CD4-positive, alpha-beta memory T cell (primary cell): ENCODE measurements at regions not wholly inside any gene's neighbourhood (a gene's known extent, or its start where the extent isn't known, plus 50 kb on each side); places are given as distances from the start of the nearest gene placed in this dataset.

Experiments used
- CTCF ChIA-PET: fragments of 350-600 bp; sonication (Branson Sonifier 250); formaldehyde crosslinking; loops from one replicate; lab custom pipeline; 2021; ENCODE audit warnings: inconsistent platforms; ENCODE audit not compliant: partially characterized antibody; lab: Charles Lee
- POLR2A ChIA-PET: fragments of 350-600 bp; sonication (Branson Sonifier 250); formaldehyde crosslinking; loops from one replicate; lab custom pipeline; 2021; ENCODE audit not compliant: partially characterized antibody; lab: Charles Lee
- DNase-seq, 5 donors: peaks; one replicate each; pipeline versions ENCODE4 v3.0.0 to v3.0.0-alpha.2; 2020 to 2022; ENCODE audit warnings: mixed read lengths in 1 of 5
- H3K27ac ChIP-seq: one replicate; pipeline ENCODE4 v1.7.0; 2013; ENCODE audit warnings: low read depth, low read length
- H3K27me3 ChIP-seq: 2 replicates; pipeline ENCODE4 v1.7.0; 2013; ENCODE audit warnings: mild to moderate bottlenecking, low read length, moderate library complexity; ENCODE audit not compliant: insufficient read depth
- H3K36me3 ChIP-seq: 2 replicates; pipeline ENCODE4 v1.7.0; 2013; ENCODE audit warnings: mild to moderate bottlenecking, low read length, moderate library complexity; ENCODE audit not compliant: insufficient read depth
- H3K4me1 ChIP-seq: 2 replicates; pipeline ENCODE4 v1.7.0; 2013; ENCODE audit warnings: mild to moderate bottlenecking, low read length, moderate library complexity; ENCODE audit not compliant: insufficient read depth
- H3K4me3 ChIP-seq, 2 donors: one replicate each; pipeline ENCODE4 v1.7.0; 2013; ENCODE audit warnings: low read length in 2 of 2, mild to moderate bottlenecking in 1 of 2
- H3K9me3 ChIP-seq, 2 donors: one replicate each; pipeline ENCODE4 v1.7.0; 2013; ENCODE audit warnings: low read length in 2 of 2, control low read depth in 1 of 2; ENCODE audit not compliant: control insufficient read depth in 1 of 2
- H3K27ac Mint-ChIP-seq, 7 donors: one replicate each; pipeline ENCODE4 v1.8.0; 2020 to 2021; ENCODE audit warnings: mixed read lengths in 7 of 7, mild to moderate bottlenecking in 6 of 7, inconsistent platforms in 3 of 7, moderate library complexity in 3 of 7
- H3K27me3 Mint-ChIP-seq, 2 donors: one replicate each; pipeline ENCODE4 v1.8.0; 2020 to 2021; ENCODE audit warnings: mixed read lengths in 2 of 2
- H3K36me3 Mint-ChIP-seq, 2 donors: one replicate each; pipeline ENCODE4 v1.8.0; 2020 to 2021; ENCODE audit warnings: mixed read lengths in 2 of 2, inconsistent platforms in 1 of 2, mild to moderate bottlenecking in 1 of 2
- H3K4me1 Mint-ChIP-seq, 4 donors: one replicate each; pipeline ENCODE4 v1.8.0; 2020 to 2021; ENCODE audit warnings: mixed read lengths in 4 of 4, mild to moderate bottlenecking in 1 of 4
- H3K4me3 Mint-ChIP-seq, 8 donors: one replicate each; pipeline ENCODE4 v1.8.0; 2020 to 2021; ENCODE audit warnings: mixed read lengths in 8 of 8, mild to moderate bottlenecking in 7 of 8, moderate library complexity in 6 of 8, inconsistent platforms in 3 of 8
- H3K9me3 Mint-ChIP-seq, 8 donors: one replicate each; pipeline ENCODE4 v1.8.0; 2020 to 2021; ENCODE audit warnings: mixed read lengths in 8 of 8, mild to moderate bottlenecking in 5 of 8, inconsistent platforms in 3 of 8, moderate library complexity in 1 of 8
- intact Hi-C: fragments of 100-400 bp; cut with micrococcal nuclease; formaldehyde crosslinking; loops from one replicate; pipeline ENCODE4 v1.15.1; 2023

DNA sequence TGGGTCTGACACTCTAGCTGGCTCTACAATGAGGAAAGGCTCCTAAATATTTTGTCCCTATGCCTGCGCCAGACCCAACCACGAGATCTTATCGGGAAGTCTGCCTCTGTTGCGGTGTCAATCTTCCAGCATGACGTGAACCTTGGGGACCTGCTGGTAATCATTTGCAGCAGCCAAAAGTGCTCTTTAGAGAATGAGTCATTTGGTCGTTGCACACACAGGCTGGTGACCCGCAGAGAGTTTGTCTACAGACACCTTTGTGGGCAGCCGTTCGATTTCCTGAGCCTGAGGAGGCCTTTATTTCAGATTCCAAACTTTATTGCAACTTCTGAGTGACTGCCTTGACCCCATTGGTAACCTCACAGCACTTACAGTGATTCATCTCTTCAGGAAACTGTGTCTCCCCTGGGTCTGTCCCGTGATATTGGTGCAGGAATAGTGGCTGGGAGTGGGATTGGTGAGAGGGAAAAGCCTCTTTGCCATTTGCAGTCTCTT lies 326.1 kb downstream of the NSG2 start:
- no peaks in the 10 kb centered on the region for H3K4me1 Mint-ChIP-seq
- no peak overlapping the region for H3K4me3 Mint-ChIP-seq
- H3K27ac ChIP-seq, result no peak overlapping the region
- H3K27me3 ChIP-seq, result no peaks in the 10 kb centered on the region
- no peaks in the 10 kb centered on the region for H3K9me3 ChIP-seq
- H3K27ac Mint-ChIP-seq, result no peak overlapping the region
- intact Hi-C loops, result no loop called here
- no peak for DNase-seq
- H3K27me3 Mint-ChIP-seq, result peaks cover 3% of the 10 kb centered on the region in 2 donors
- CTCF ChIA-PET, result no interaction called here
- H3K4me3 ChIP-seq, result no peak overlapping the region
- peaks cover 0 to 4% (median 0%) of the 10 kb centered on the region in 8 donors for H3K9me3 Mint-ChIP-seq
- H3K36me3 ChIP-seq, result no peaks in the 10 kb centered on the region
- H3K4me1 ChIP-seq, result no peaks in the 10 kb centered on the region
- POLR2A ChIA-PET, result no interaction called here
- no peaks in the 10 kb centered on the region for H3K36me3 Mint-ChIP-seq

DNA sequence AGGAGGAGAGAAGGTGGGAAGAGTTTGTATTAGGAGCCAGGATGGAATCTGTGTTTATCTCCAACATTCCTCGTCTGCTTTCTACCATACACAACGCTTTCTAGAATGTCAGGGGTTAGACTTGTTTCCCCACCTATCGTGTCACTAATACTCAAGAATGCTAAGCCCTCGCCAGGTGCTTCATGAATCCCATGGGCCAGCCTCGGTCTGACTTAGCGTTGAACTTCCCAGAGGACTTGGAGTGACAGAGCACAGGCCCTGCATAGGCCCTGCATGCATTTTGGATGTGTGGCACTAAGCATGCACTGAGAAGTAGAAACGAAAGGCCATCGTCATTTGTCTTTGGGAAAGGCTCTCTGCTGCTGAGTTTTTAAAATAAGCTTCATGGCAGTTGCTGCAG lies 328.7 kb downstream of the NSG2 start:
- no peak overlapping the region for H3K27ac Mint-ChIP-seq
- CTCF ChIA-PET, result no interaction called here

DNA sequence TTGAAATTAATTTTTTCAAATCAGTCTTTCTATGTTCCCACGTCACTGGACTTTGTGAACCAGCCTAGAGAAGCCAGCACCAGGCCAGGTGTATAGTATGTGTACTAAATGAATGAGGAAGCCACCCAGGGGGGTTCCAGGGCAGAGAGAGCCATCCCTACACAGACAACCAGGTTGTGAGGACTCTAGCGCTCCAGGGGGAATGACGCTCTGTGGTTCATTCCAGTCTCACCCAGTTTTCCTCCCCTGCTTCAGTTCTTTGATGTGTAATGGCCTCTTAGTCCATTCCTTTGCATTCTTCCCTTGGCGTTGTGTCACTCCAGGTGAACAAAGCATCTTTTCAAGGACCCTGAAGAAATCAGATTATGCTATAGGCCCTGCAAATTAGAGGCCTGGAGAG lies 330.6 kb downstream of the NSG2 start:
- H3K27ac ChIP-seq, result no peak overlapping the region
- Mint-ChIP-seq H3K27me3 (peaks cover 0 to under 1% of the 10 kb centered on the region in 2 donors), H3K36me3 (no peaks in the 10 kb centered on the region), H3K4me3 (no peak overlapping the region), H3K27ac (no peak overlapping the region), H3K9me3 (peaks cover 0 to 7% (median 0%) of the 10 kb centered on the region in 8 donors), H3K4me1 (no peaks in the 10 kb centered on the region)
- CTCF ChIA-PET, result no interaction called here
- no peaks in the 10 kb centered on the region for H3K4me1 ChIP-seq
- H3K4me3 ChIP-seq, result no peak overlapping the region
- POLR2A ChIA-PET, result no interaction called here
- intact Hi-C loops, result no loop called here
- H3K27me3 ChIP-seq, result no peaks in the 10 kb centered on the region
- H3K36me3 ChIP-seq, result no peaks in the 10 kb centered on the region
- DNase-seq, result no peak
- H3K9me3 ChIP-seq, result no peaks in the 10 kb centered on the region

More for the DNA sequence above, 328.7 kb downstream of the NSG2 start:
- no peaks in the 10 kb centered on the region for H3K36me3 Mint-ChIP-seq
- Histone ChIP-seq H3K9me3 (no peaks in the 10 kb centered on the region), H3K4me3 (no peak overlapping the region), H3K27ac (no peak overlapping the region), H3K36me3 (no peaks in the 10 kb centered on the region), H3K4me1 (no peaks in the 10 kb centered on the region), H3K27me3 (no peaks in the 10 kb centered on the region)
- H3K27me3 Mint-ChIP-seq, result no peaks in the 10 kb centered on the region
- no peak for DNase-seq
- peaks cover 0 to 4% (median 0%) of the 10 kb centered on the region in 8 donors for H3K9me3 Mint-ChIP-seq
- intact Hi-C loops, result no loop called here
- POLR2A ChIA-PET, result no interaction called here
- H3K4me3 Mint-ChIP-seq, result no peak overlapping the region
- no peaks in the 10 kb centered on the region for H3K4me1 Mint-ChIP-seq

DNA sequence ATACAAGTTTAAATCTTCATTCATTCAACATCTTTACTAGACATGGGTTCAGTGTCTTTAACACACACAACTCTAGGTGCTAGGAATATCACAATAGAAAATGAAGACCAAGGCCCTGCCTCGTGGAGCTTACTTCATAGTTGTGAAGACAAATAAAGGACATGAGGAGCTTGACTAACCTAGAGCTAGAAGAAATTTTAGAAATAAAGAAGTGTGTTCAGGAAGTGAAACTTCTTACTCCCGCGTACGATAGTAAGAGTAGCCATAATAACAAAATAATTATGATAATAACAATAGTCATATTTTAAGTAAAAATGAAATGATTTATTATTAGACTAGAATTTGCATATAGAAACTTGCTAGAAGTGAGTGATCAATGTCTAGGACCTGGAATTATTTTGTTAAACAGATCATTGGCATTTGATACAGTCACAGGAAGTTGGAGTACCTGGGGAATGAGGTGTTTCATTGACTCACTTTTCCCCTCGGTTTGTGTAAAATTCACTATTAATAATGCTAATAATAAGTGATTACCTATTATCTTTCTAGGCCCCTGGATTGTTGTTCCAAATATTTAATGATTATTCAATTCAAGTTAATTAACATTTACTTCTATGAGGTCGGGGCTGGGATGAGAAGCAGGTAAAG lies 331.3 kb downstream of the NSG2 start:
- peaks cover 0 to 7% (median 0%) of the 10 kb centered on the region in 8 donors for H3K9me3 Mint-ChIP-seq
- Histone ChIP-seq H3K9me3 (no peaks in the 10 kb centered on the region), H3K27me3 (no peaks in the 10 kb centered on the region), H3K4me1 (no peaks in the 10 kb centered on the region), H3K36me3 (no peaks in the 10 kb centered on the region), H3K4me3 (no peak overlapping the region), H3K27ac (no peak overlapping the region)
- CTCF ChIA-PET, result no interaction called here
- peaks cover 0 to 2% of the 10 kb centered on the region in 2 donors for H3K27me3 Mint-ChIP-seq
- DNase-seq, result no peak
- H3K4me1 Mint-ChIP-seq, result no peaks in the 10 kb centered on the region
- intact Hi-C loops, result no loop called here
- no peak overlapping the region for H3K4me3 Mint-ChIP-seq
- POLR2A ChIA-PET, result no interaction called here
- H3K27ac Mint-ChIP-seq, result no peak overlapping the region
- no peaks in the 10 kb centered on the region for H3K36me3 Mint-ChIP-seq

DNA sequence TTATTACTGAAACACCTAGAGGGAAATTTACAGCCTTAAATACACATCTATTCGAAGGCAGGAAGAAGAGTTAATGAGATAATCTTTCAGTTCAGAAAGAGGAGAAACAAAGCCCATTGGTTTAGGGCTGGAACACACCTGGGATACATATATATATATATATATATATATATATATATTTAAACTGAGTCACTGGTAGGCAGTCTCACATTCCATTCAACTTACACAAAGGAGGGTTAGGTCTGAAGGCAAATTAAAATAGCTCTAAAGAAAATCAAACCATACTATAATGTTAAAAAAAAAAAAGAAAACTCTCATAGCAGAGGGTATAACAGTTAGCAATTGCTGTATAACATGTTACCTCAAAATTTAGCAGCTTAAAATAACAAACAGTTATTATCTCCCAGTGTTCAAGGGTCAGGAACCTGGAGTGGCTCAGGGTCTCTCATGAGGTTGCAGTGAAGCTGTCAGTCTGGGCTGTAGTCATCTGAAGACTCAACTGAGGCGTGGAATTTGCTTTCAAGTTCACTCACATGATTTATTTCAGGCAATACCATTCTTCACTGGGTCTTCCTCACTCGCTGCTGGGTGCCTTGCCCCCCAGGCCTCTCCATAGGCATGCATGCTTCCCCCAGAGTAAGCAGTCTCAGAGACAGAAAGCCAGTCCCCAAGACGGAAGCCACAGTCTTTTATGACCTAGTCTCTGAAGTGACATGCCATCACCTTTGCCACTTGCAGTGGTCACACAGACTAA lies 332.8 kb downstream of the NSG2 start:
- Mint-ChIP-seq H3K4me3 (no peak overlapping the region), H3K36me3 (no peaks in the 10 kb centered on the region), H3K27ac (no peak overlapping the region), H3K9me3 (peaks cover 0 to 5% (median 0%) of the 10 kb centered on the region in 8 donors), H3K4me1 (no peaks in the 10 kb centered on the region), H3K27me3 (peaks cover 2% of the 10 kb centered on the region in 2 donors)
- Histone ChIP-seq H3K36me3 (no peaks in the 10 kb centered on the region), H3K27me3 (no peaks in the 10 kb centered on the region), H3K27ac (no peak overlapping the region), H3K9me3 (no peaks in the 10 kb centered on the region), H3K4me1 (no peaks in the 10 kb centered on the region), H3K4me3 (no peak overlapping the region)
- no peak for DNase-seq
- CTCF ChIA-PET, result no interaction called here
- POLR2A ChIA-PET, result no interaction called here
- intact Hi-C loops, result no loop called here

DNA sequence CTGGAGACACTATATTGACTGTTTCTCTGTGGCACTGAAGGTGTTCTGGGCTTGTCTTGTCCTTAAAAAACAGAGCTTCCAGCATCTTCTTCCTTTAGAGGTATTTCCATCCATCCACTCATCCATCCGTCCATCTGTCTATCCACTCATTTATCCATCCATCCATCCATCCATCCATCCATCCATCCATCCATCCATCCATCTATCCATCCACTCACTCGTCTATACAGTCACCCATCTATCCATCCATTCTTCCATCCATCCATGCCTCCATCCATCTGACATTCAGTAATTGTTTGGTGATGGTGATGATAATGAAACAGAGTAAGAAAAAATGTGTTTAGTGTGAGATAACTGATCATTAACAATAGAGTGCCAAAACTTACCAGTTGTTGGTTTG lies 334.8 kb downstream of the NSG2 start:
- Mint-ChIP-seq H3K36me3 (no peaks in the 10 kb centered on the region), H3K4me3 (no peak overlapping the region), H3K27ac (no peak overlapping the region), H3K9me3 (peaks cover 0 to 4% (median 0%) of the 10 kb centered on the region in 8 donors), H3K4me1 (no peaks in the 10 kb centered on the region), H3K27me3 (peaks cover 2 to 4% of the 10 kb centered on the region in 2 donors)
- Histone ChIP-seq H3K4me3 (no peak overlapping the region), H3K9me3 (no peaks in the 10 kb centered on the region), H3K27ac (no peak overlapping the region), H3K27me3 (no peaks in the 10 kb centered on the region), H3K4me1 (no peaks in the 10 kb centered on the region), H3K36me3 (no peaks in the 10 kb centered on the region)
- POLR2A ChIA-PET, result no interaction called here
- intact Hi-C loops, result no loop called here
- DNase-seq, result no peak
- CTCF ChIA-PET, result no interaction called here

DNA sequence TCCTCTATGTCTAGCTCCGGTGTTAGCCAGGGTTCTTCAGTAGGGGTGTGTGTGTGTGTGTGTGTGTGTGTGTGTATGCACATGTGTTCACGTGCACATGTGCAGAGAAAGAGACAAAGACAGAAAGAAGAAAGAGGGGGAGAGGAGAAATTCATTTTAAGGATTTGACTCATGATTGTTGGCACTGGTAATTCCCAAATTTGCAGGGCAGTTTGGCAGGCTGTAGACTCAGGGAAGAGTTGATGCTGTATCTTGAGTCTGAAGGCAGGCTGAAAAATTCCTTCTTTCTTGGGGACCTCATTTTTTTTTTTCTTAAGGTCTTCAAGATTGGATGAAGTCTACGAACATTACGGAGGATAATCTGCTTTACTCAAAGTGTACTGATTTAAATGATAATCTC lies 335.7 kb downstream of the NSG2 start:
- ChIA-PET POLR2A (no interaction called here), CTCF (no interaction called here)
- H3K36me3 ChIP-seq, result no peaks in the 10 kb centered on the region
- no peaks in the 10 kb centered on the region for H3K9me3 ChIP-seq
- no peak overlapping the region for H3K4me3 Mint-ChIP-seq
- intact Hi-C loops, result no loop called here
- H3K27ac ChIP-seq, result no peak overlapping the region
- peaks cover 6 to 9% of the 10 kb centered on the region in 2 donors for H3K27me3 Mint-ChIP-seq
- H3K4me1 ChIP-seq, result no peaks in the 10 kb centered on the region
- no peak overlapping the region for H3K4me3 ChIP-seq
- H3K4me1 Mint-ChIP-seq, result no peaks in the 10 kb centered on the region
- no peak overlapping the region for H3K27ac Mint-ChIP-seq
- peaks cover 0 to 6% (median 0%) of the 10 kb centered on the region in 8 donors for H3K9me3 Mint-ChIP-seq
- H3K36me3 Mint-ChIP-seq, result no peaks in the 10 kb centered on the region
- DNase-seq, result no peak
- no peaks in the 10 kb centered on the region for H3K27me3 ChIP-seq
